IPS-18c (cell line): ENCODE measurements at regions not wholly inside any gene's neighbourhood (a gene's known extent, or its start where the extent isn't known, plus 50 kb on each side); places are given as distances from the start of the nearest gene placed in this dataset.

Source experiments
- H3K4me3 ChIP-seq: 2 replicates; pipeline ENCODE4 v1.7.0; 2013; ENCODE audit warnings: low read depth, mild to moderate bottlenecking, low read length, moderate library complexity; ENCODE audit not compliant: insufficient read depth
- H3K9me3 ChIP-seq: one replicate; pipeline ENCODE4 v1.6.1; 2013; ENCODE audit warnings: mild to moderate bottlenecking, low read length, moderate library complexity; ENCODE audit not compliant: control insufficient read depth, insufficient read depth

- Histone ChIP-seq H3K9me3 (no peaks in the 10 kb centered on the region), H3K4me3 (no peak overlapping the region)
Observed at GRCh38 chr11:15765530-15765929, 590.8 kb downstream of the SOX6 start.

GRCh38 chr11:15768321-15768720, 588.0 kb downstream of the SOX6 start:
- no peaks in the 10 kb centered on the region for H3K9me3 ChIP-seq
- H3K4me3 ChIP-seq = no peak overlapping the region

GRCh38 chr11:15769203-15769602, 587.1 kb downstream of the SOX6 start:
- H3K4me3 ChIP-seq = no peak overlapping the region
- no peaks in the 10 kb centered on the region for H3K9me3 ChIP-seq

- H3K9me3 ChIP-seq = no peaks in the 10 kb centered on the region
Observed at GRCh38 chr11:15770798-15771414, 585.4 kb downstream of the SOX6 start.

GRCh38 chr11:15772547-15772946, 583.8 kb downstream of the SOX6 start:
- H3K4me3 ChIP-seq = no peak overlapping the region
- no peaks in the 10 kb centered on the region for H3K9me3 ChIP-seq

More at GRCh38 chr11:15770798-15771414, 585.4 kb downstream of the SOX6 start:
- no peak overlapping the region for H3K4me3 ChIP-seq

GRCh38 chr11:15772981-15773380, 583.4 kb downstream of the SOX6 start:
- H3K9me3 ChIP-seq = no peaks in the 10 kb centered on the region
- no peak overlapping the region for H3K4me3 ChIP-seq

GRCh38 chr11:15773476-15774387, 582.6 kb downstream of the SOX6 start:
- Histone ChIP-seq H3K9me3 (no peaks in the 10 kb centered on the region), H3K4me3 (no peak overlapping the region)

- Histone ChIP-seq H3K9me3 (no peaks in the 10 kb centered on the region), H3K4me3 (no peak overlapping the region)
Observed at GRCh38 chr11:15774388-15774939, 581.9 kb downstream of the SOX6 start.

GRCh38 chr11:15775015-15775541, 581.3 kb downstream of the SOX6 start:
- H3K9me3 ChIP-seq = no peaks in the 10 kb centered on the region

GRCh38 chr11:15775797-15776196, 580.5 kb downstream of the SOX6 start:
- Histone ChIP-seq H3K4me3 (no peak overlapping the region), H3K9me3 (no peaks in the 10 kb centered on the region)

More at GRCh38 chr11:15775015-15775541, 581.3 kb downstream of the SOX6 start:
- no peak overlapping the region for H3K4me3 ChIP-seq

GRCh38 chr11:15776366-15776765, 580.0 kb downstream of the SOX6 start:
- H3K4me3 ChIP-seq = no peak overlapping the region
- H3K9me3 ChIP-seq = no peaks in the 10 kb centered on the region

GRCh38 chr11:15779518-15779917, 576.8 kb downstream of the SOX6 start:
- H3K9me3 ChIP-seq = no peaks in the 10 kb centered on the region
- no peak overlapping the region for H3K4me3 ChIP-seq

- no peak overlapping the region for H3K4me3 ChIP-seq
Observed at GRCh38 chr11:15780382-15780781, 576.0 kb downstream of the SOX6 start.

GRCh38 chr11:15780837-15781236, 575.5 kb downstream of the SOX6 start:
- Histone ChIP-seq H3K4me3 (no peak overlapping the region), H3K9me3 (no peaks in the 10 kb centered on the region)

More at GRCh38 chr11:15780382-15780781, 576.0 kb downstream of the SOX6 start:
- H3K9me3 ChIP-seq = no peaks in the 10 kb centered on the region

GRCh38 chr11:15783619-15784018, 572.7 kb downstream of the SOX6 start:
- no peaks in the 10 kb centered on the region for H3K9me3 ChIP-seq

GRCh38 chr11:15793043-15793996, 563.0 kb downstream of the SOX6 start:
- Histone ChIP-seq H3K9me3 (no peaks in the 10 kb centered on the region), H3K4me3 (no peak overlapping the region)

More at GRCh38 chr11:15783619-15784018, 572.7 kb downstream of the SOX6 start:
- H3K4me3 ChIP-seq = no peak overlapping the region
